Naive B cell (primary cell): ENCODE measurements at regions not wholly inside any gene's neighbourhood (a gene's known extent, or its start where the extent isn't known, plus 50 kb on each side); places are given as distances from the start of the nearest gene placed in this dataset.
"Not testable (repeated sequence)": the region's sequence is repeated elsewhere in the genome, so short reads cannot be mapped to it uniquely, and the experiment has no call there.

Experiments
- ATAC-seq, 2 donors: fragments of 150-1000 bp; cut with Tn5 transposase; 2 replicates each; pipeline ENCODE4 v1.10.0; 2021; ENCODE audit warnings: low read depth in 2 of 2, mild to moderate bottlenecking in 2 of 2, moderate library complexity in 2 of 2
- DNase-seq: peaks from one replicate; pipeline ENCODE4 v3.0.0; 2022
- H3K27ac Mint-ChIP-seq, 6 donors: one replicate each; pipeline ENCODE4 v1.8.0; 2020 to 2022; ENCODE audit warnings: mild to moderate bottlenecking in 6 of 6, mixed read lengths in 6 of 6, moderate library complexity in 5 of 6, inconsistent platforms in 2 of 6
- H3K27me3 Mint-ChIP-seq, 3 donors: one replicate each; pipeline ENCODE4 v1.8.0; 2021 to 2022; ENCODE audit warnings: mixed read lengths in 3 of 3, mild to moderate bottlenecking in 1 of 3
- H3K36me3 Mint-ChIP-seq, 2 donors: one replicate each; pipeline ENCODE4 v1.8.0; 2020 to 2022; ENCODE audit warnings: mixed read lengths in 2 of 2, inconsistent platforms in 1 of 2, mild to moderate bottlenecking in 1 of 2
- H3K4me1 Mint-ChIP-seq, 3 donors: one replicate each; pipeline ENCODE4 v1.8.0; 2020 to 2022; ENCODE audit warnings: mixed read lengths in 3 of 3, inconsistent platforms in 1 of 3, mild to moderate bottlenecking in 1 of 3, moderate library complexity in 1 of 3
- H3K4me3 Mint-ChIP-seq, 8 donors: one replicate each; pipeline ENCODE4 v1.8.0; 2020 to 2022; ENCODE audit warnings: mild to moderate bottlenecking in 8 of 8, mixed read lengths in 8 of 8, moderate library complexity in 8 of 8, inconsistent platforms in 2 of 8
- H3K9me3 Mint-ChIP-seq, 7 donors: one replicate each; pipeline ENCODE4 v1.8.0; 2020 to 2022; ENCODE audit warnings: mixed read lengths in 7 of 7, mild to moderate bottlenecking in 5 of 7, inconsistent platforms in 2 of 7, moderate library complexity in 1 of 7

DNA sequence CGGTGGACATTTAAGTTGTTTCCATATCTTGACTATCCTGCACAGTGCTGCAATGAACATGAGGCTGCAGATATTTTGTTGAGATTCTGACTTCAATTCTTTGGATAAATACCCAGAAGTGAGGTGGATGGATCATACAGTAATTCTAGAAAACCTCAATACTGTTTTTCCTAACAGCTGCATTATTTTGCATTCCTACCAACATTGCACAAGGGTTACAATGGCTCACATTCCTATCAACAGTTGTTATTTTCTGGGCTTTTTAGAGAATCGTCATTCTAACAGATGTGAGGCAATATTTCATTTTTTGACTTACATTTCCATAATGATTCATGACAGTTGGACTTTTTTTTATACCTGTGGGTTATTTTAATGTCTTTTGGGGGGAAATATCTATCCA is 716.9 kb upstream of the ANO3 start:
- peaks cover 4 to 15% (median 6%) of the 10 kb centered on the region in 7 donors for H3K9me3 Mint-ChIP-seq
- no peaks in the 10 kb centered on the region for H3K4me1 Mint-ChIP-seq
- no peak overlapping the region for H3K4me3 Mint-ChIP-seq
- ATAC-seq (no peak), DNase-seq (no peak)
- H3K27ac Mint-ChIP-seq: no peak overlapping the region
- H3K36me3 Mint-ChIP-seq: no peaks in the 10 kb centered on the region
- no peaks in the 10 kb centered on the region for H3K27me3 Mint-ChIP-seq

DNA sequence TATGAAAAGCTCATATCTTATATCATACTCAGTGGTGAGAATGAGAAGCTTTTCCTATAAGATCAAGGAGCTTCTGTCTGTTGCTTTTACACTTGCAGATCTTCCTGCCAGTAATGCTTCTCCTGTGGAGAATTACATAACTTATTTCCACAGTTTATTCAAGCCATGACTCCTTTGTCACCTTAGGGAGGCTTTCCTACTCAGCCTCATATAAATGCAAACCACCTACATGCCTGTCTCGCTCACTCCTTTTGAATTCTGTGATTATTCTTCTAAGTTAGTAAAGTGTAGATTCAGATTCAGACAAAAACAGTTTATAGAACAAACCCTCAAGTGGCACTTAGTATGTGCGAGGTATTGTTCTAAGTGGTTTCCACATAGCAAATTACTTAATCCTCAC is 716.1 kb upstream of the ANO3 start:
- H3K4me3 Mint-ChIP-seq: no peak overlapping the region
- no peak for DNase-seq
- H3K27me3 Mint-ChIP-seq: no peaks in the 10 kb centered on the region
- no peaks in the 10 kb centered on the region for H3K36me3 Mint-ChIP-seq
- H3K9me3 Mint-ChIP-seq: peaks cover 3 to 14% (median 6%) of the 10 kb centered on the region in 7 donors
- no peaks in the 10 kb centered on the region for H3K4me1 Mint-ChIP-seq
- no peak for ATAC-seq
- no peak overlapping the region for H3K27ac Mint-ChIP-seq

DNA sequence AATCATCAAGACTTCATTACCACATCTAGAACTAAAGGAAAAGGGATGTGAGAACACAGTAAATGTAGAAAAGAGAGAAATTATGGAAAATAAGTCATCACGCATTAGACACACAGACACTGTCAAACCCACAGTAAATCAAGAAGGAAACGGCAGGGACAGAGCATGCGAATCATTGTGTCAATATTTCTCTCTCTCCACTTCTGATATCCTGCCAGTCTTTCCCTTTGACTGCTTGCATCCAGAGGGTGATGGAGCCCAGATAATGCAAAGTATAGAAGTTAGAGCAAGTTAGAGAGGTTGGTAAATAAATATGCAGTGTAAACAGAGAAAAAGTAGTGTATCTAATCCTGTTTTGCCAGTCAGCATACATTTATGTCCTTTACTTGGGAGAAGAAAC is 706.8 kb upstream of the ANO3 start:
- Mint-ChIP-seq H3K4me1 (no peaks in the 10 kb centered on the region), H3K4me3 (no peak overlapping the region), H3K27me3 (no peaks in the 10 kb centered on the region), H3K36me3 (no peaks in the 10 kb centered on the region), H3K27ac (no peak overlapping the region), H3K9me3 (peaks cover 0 to 15% (median 0%) of the 10 kb centered on the region in 7 donors)
- no peak for ATAC-seq
- no peak for DNase-seq

DNA sequence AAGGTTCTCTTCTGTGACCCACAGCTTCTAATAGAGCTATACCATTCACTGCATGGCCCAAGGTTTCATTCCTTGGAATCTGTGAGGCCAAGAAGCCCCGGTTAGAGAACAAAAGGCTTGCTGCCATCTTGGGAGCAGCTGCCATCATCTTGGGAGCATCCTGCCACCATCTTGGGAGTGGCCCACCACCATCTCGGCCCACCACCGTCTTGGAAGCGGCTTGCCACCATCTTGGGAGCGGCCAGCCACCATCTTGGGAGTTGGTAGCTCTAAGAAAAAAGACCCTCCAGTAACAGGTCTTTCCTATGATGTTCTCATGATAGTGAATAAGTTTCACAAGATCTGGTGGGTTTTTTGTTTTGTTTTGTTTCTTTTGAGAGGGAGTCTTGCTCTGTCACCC is 703.9 kb upstream of the ANO3 start:
- H3K4me1 Mint-ChIP-seq: no peaks in the 10 kb centered on the region
- H3K4me3 Mint-ChIP-seq: peak overlapping the region in 1 of 8 donors; percentile 41
- no peaks in the 10 kb centered on the region for H3K27me3 Mint-ChIP-seq
- peaks cover 0 to 9% (median 0%) of the 10 kb centered on the region in 7 donors for H3K9me3 Mint-ChIP-seq
- no peaks in the 10 kb centered on the region for H3K36me3 Mint-ChIP-seq
- ATAC-seq (no peak), DNase-seq (no peak)
- no peak overlapping the region for H3K27ac Mint-ChIP-seq

DNA sequence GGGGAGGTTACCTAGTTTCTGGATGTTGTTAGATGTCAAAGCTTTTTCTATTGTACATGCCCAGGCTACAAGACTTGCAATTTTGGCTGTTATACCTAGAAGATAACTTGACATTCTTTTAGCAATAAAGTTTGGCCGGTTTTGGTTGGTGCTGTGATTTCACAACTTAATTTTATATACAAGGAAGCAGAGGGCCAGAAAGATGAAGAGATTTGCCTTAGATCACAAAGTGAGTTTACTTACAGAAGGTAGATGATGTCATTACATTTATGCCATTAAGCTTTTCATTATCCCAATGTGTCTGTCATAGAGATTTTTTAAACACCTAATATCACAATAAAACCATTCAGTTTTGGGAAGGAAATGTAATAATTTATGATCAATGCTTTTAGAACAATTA is 698.7 kb upstream of the ANO3 start:
- Mint-ChIP-seq H3K4me1 (no peaks in the 10 kb centered on the region), H3K27ac (no peak overlapping the region), H3K9me3 (peaks cover 0 to 2% (median 0%) of the 10 kb centered on the region in 7 donors), H3K27me3 (no peaks in the 10 kb centered on the region), H3K4me3 (no peak overlapping the region), H3K36me3 (no peaks in the 10 kb centered on the region)
- DNase-seq (no peak), ATAC-seq (no peak)

DNA sequence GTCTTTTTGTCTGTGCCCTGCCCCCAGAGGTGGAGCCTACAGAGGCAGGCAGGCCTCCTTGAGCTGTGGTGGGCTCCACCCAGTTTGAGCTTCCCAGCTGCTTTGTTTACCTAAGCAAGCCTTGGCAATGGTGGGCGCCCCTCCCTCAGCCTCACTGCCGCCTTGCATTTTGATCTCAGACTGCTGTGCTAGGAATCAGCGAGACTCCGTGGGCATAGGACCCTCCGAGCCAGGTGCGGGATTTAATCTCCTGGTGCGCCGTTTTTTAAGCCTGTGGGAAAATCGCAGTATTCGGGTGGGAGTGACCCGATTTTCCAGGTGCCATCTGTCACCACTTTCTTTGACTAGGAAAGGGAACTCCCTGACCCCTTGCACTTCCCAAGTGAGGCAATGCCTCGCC is 682.7 kb upstream of the ANO3 start:
- H3K27me3 Mint-ChIP-seq, DNase-seq, H3K4me1 Mint-ChIP-seq, H3K4me3 Mint-ChIP-seq, H3K9me3 Mint-ChIP-seq, H3K27ac Mint-ChIP-seq, H3K36me3 Mint-ChIP-seq, ATAC-seq: not testable (repeated sequence)

DNA sequence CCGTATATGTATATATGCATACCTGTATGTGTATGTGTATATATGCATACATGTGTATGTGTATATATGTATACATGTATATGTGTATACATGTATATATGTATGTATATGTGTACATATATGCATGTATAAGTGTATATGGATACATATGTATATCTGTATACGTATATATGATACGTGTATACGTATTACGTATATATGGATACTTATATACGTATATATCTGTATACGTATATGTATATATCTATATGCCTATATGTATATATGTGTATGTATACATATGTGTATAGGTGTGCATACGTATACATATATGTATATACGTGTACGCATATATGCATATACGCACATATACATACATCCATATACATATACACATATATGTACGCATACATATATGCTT is 681.6 kb upstream of the ANO3 start:
- no peaks in the 10 kb centered on the region for H3K4me1 Mint-ChIP-seq
- H3K36me3 Mint-ChIP-seq: no peaks in the 10 kb centered on the region
- H3K9me3 Mint-ChIP-seq: peaks cover 0 to 5% (median 0%) of the 10 kb centered on the region in 7 donors
- ATAC-seq: no peak
- no peak overlapping the region for H3K27ac Mint-ChIP-seq
- no peaks in the 10 kb centered on the region for H3K27me3 Mint-ChIP-seq
- no peak overlapping the region for H3K4me3 Mint-ChIP-seq
- no peak for DNase-seq

DNA sequence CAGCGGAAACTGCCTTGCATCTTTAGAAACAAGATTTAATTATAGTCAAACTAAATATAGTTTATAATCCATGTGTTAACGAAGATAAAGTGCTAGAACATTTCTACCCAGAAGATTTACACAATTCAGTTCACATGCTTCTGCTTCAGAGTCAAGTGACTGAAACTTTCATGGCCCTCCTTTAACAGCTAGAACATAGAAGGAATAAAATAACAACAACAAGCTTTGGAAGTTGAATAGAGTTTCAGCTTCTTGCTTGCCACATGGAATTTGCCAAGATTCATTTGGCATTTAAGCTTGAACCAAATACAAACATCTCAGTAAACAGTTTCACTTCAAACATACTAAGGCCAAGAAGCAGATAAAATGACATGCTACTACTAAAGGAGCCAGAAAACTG is 676.3 kb upstream of the ANO3 start:
- H3K27ac Mint-ChIP-seq: no peak overlapping the region
- H3K4me1 Mint-ChIP-seq: no peaks in the 10 kb centered on the region
- DNase-seq: no peak
- H3K9me3 Mint-ChIP-seq: no peaks in the 10 kb centered on the region
- no peaks in the 10 kb centered on the region for H3K36me3 Mint-ChIP-seq
- no peak for ATAC-seq
- H3K27me3 Mint-ChIP-seq: no peaks in the 10 kb centered on the region
- H3K4me3 Mint-ChIP-seq: no peak overlapping the region

DNA sequence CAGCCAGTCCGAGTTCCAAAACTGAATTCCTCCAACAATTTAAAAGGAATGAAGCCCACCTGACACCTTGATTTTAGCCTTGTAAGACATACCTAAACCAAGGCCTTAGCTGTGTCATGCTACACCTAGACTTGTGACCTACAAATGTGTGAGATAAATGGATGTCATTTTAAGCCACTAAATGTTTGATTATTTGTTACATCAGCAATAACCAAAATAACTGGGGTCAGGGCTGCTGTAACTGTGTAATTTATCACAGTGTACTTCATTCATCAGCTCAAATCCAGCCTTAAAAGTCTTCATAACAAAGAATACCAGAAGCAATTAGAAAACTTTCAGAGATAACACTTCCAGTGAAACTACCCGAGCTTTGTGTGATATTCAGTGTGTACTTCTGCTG is 673.0 kb upstream of the ANO3 start:
- H3K36me3 Mint-ChIP-seq: no peaks in the 10 kb centered on the region
- H3K9me3 Mint-ChIP-seq: no peaks in the 10 kb centered on the region
- ATAC-seq (no peak), DNase-seq (no peak)
- no peaks in the 10 kb centered on the region for H3K4me1 Mint-ChIP-seq
- no peaks in the 10 kb centered on the region for H3K27me3 Mint-ChIP-seq
- H3K4me3 Mint-ChIP-seq: no peak overlapping the region
- no peak overlapping the region for H3K27ac Mint-ChIP-seq

DNA sequence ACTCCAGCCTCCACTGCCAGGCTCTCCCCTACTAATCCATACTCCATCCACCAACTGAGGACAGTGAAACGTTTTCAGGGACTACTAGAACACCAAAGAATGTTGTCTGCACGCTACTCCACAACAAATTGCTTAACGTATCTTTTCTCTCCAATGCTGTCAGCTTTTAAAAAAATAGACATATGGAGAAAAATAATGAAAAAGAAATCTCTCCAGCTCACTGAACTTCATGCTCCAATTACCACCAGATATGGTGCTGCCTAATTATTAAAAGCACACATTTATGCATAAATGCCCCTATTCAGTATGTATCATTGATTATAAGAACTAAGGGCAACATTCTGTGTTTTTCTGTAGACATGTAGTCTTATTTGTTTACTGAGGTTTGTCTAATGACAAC is 672.2 kb upstream of the ANO3 start:
- Mint-ChIP-seq H3K27ac (no peak overlapping the region), H3K4me3 (no peak overlapping the region), H3K4me1 (no peaks in the 10 kb centered on the region), H3K9me3 (no peaks in the 10 kb centered on the region), H3K36me3 (no peaks in the 10 kb centered on the region), H3K27me3 (no peaks in the 10 kb centered on the region)
- no peak for DNase-seq
- no peak for ATAC-seq

DNA sequence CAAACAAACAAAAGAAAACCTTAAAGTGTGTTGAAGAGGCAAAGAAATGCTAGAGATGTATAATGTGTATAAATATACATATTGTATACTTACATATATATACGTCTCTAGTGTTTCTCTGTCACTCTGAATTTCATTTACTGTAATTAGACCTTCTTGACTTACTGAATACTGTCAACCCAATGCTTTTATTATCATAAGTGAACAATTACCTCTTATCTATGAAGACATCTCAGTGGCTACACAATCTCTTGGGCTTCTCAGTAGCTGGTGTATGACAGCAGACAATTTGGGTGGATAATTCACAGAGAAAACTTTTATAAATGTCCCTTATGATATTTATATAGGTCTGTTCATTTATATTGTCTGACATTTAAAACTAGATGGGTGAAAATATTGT is 664.1 kb upstream of the ANO3 start:
- no peak overlapping the region for H3K4me3 Mint-ChIP-seq
- no peaks in the 10 kb centered on the region for H3K27me3 Mint-ChIP-seq
- H3K27ac Mint-ChIP-seq: no peak overlapping the region
- H3K36me3 Mint-ChIP-seq: no peaks in the 10 kb centered on the region
- no peak for ATAC-seq
- H3K4me1 Mint-ChIP-seq: no peaks in the 10 kb centered on the region
- no peak for DNase-seq
- peaks cover 0 to 3% (median 0%) of the 10 kb centered on the region in 7 donors for H3K9me3 Mint-ChIP-seq

DNA sequence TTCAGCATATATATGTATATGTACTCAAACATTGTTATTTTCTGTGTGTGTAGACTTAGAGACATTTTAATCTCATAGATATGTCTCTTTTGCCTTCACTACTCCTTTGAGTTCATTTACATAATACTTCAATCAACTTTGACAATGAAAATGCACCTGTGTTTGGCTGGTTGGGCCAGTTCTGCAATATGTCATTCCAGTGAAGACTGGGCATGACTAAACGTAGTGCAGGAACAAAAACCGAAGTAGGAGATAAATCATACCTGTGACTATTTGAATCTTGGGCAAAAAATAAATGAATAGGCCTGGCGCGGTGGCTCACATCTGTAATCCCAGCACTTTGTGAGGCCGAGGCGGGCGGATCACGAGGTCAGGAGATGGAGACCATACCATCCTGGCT is 640.0 kb upstream of the ANO3 start:
- Mint-ChIP-seq H3K27me3 (no peaks in the 10 kb centered on the region), H3K4me1 (no peaks in the 10 kb centered on the region), H3K36me3 (peaks cover 0 to 8% of the 10 kb centered on the region in 2 donors), H3K27ac (no peak overlapping the region), H3K4me3 (no peak overlapping the region), H3K9me3 (peaks cover 5 to 24% (median 11%) of the 10 kb centered on the region in 7 donors)
- DNase-seq (no peak), ATAC-seq (no peak)

DNA sequence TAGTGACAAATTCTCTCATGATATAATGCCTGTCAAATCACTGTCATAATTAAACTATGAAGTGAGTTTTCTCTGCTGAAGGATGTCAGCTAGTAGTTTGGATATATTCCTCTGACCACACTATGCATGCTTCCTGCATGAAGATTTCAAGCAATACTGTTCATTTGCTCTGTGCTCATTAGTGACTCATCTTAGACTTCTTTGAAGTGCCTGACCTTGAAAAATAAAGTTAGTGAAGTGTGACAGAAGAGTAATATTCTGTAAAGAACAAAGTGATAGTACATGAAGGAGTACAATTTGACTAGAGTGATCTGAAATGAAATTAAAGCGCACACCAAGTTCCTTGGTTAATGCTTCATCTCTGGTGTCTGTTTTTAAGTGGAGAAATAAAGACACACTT is 629.5 kb upstream of the ANO3 start:
- ATAC-seq: no peak
- H3K27ac Mint-ChIP-seq: no peak overlapping the region
- no peaks in the 10 kb centered on the region for H3K36me3 Mint-ChIP-seq
- no peaks in the 10 kb centered on the region for H3K4me1 Mint-ChIP-seq
- DNase-seq: no peak
- peaks cover 0 to 3% (median 0%) of the 10 kb centered on the region in 3 donors for H3K27me3 Mint-ChIP-seq
- H3K4me3 Mint-ChIP-seq: no peak overlapping the region
- peaks cover 0 to 3% (median under 1%) of the 10 kb centered on the region in 7 donors for H3K9me3 Mint-ChIP-seq

DNA sequence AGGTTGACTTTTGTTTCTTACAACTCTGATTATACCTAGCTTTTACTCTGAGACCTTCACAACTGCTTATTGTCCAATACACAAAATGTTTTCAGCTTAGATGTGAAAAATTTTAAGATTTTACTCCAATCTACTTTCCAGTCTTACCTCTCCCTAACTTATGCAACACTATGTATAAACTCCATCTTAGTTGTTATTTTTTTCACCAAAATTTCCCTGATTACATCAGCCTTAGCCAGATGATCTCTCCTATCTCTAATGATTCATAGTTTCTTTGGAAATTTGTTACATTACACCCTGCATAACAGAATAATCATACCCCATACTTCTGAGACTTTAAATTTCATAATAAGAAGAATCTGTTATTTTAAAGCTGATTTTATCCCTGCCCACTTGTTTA is 621.0 kb upstream of the ANO3 start:
- H3K27me3 Mint-ChIP-seq: peaks cover 0 to 3% (median 0%) of the 10 kb centered on the region in 3 donors
- H3K27ac Mint-ChIP-seq: no peak overlapping the region
- ATAC-seq: no peak
- H3K4me3 Mint-ChIP-seq: no peak overlapping the region
- no peaks in the 10 kb centered on the region for H3K36me3 Mint-ChIP-seq
- peaks cover 0 to 6% (median 2%) of the 10 kb centered on the region in 7 donors for H3K9me3 Mint-ChIP-seq
- H3K4me1 Mint-ChIP-seq: no peaks in the 10 kb centered on the region
- no peak for DNase-seq

DNA sequence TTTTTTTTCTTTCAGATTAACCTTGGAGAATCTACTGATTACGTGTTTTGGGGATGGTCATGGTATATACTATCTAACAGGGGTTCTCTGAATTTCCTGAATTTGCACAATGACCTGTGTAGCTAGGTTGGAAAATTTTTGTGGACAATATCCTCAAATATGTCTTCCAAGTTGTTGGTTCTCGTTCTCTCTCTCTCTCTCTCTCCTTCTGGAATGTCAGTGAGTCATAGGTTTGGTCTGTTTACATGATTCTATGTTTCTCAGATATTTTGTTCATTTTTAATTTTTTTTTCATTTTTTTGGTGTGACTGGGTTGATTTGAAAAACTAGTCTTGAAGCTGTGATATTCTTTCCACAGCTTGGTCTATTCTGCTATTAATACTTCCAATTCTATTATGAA is 604.0 kb upstream of the ANO3 start:
- DNase-seq (no peak), ATAC-seq (no peak)
- no peaks in the 10 kb centered on the region for H3K4me1 Mint-ChIP-seq
- no peaks in the 10 kb centered on the region for H3K27me3 Mint-ChIP-seq
- peak overlapping the region in 1 of 6 donors; percentile 44 for H3K27ac Mint-ChIP-seq
- H3K9me3 Mint-ChIP-seq: peaks cover 1 to 15% (median 4%) of the 10 kb centered on the region in 7 donors
- no peaks in the 10 kb centered on the region for H3K36me3 Mint-ChIP-seq
- H3K4me3 Mint-ChIP-seq: no peak overlapping the region
